ENCODE measurements at regions not wholly inside any gene's neighbourhood (a gene's known extent, or its start where the extent isn't known, plus 50 kb on each side); places are given as distances from the start of the nearest gene placed in this dataset.

GRCh38 chr6:33921745-33922144 lies 117.9 kb upstream of the MLN start:
- no peak for DNase-seq

- DNase-seq, result no peak
Observed at GRCh38 chr6:33918175-33918695, 114.4 kb upstream of the MLN start.

- peak; percentile 42 for DNase-seq
Observed at GRCh38 chr6:33915134-33915533, 111.3 kb upstream of the MLN start.

- DNase-seq, result peak; percentile 70
Observed at GRCh38 chr6:33914645-33915044, 110.8 kb upstream of the MLN start.

- no peak for DNase-seq
Observed at GRCh38 chr6:33912195-33912594, 108.4 kb upstream of the MLN start.

GRCh38 chr6:33911488-33911887 lies 107.7 kb upstream of the MLN start:
- no peak for DNase-seq

- no peak for DNase-seq
Observed at GRCh38 chr6:33910594-33910993, 106.8 kb upstream of the MLN start.

GRCh38 chr6:33909737-33910136 lies 105.9 kb upstream of the MLN start:
- DNase-seq, result no peak

- DNase-seq, result no peak
Observed at GRCh38 chr6:33908025-33908424, 104.2 kb upstream of the MLN start.

GRCh38 chr6:33907227-33907626 lies 103.4 kb upstream of the MLN start:
- peak; percentile 12 for DNase-seq

GRCh38 chr6:33906439-33906838 lies 102.6 kb upstream of the MLN start:
- DNase-seq, result no peak

- DNase-seq, result peak; percentile 65
Observed at GRCh38 chr6:33905071-33905609, 101.3 kb upstream of the MLN start.

GRCh38 chr6:33904747-33905065 lies 100.9 kb upstream of the MLN start:
- no peak for DNase-seq

- DNase-seq, result peak; percentile 77
Observed at GRCh38 chr6:33904050-33904746, 100.4 kb upstream of the MLN start.

GRCh38 chr6:33903579-33903978 lies 99.8 kb upstream of the MLN start:
- no peak for DNase-seq

GRCh38 chr6:33902457-33902853 lies 98.7 kb upstream of the MLN start:
- DNase-seq, result no peak

- DNase-seq, result no peak
Observed at GRCh38 chr6:33901822-33902456, 98.1 kb upstream of the MLN start.

- no peak for DNase-seq
Observed at GRCh38 chr6:33898771-33899170, 95.0 kb upstream of the MLN start.

GRCh38 chr6:33897189-33897780 lies 93.5 kb upstream of the MLN start:
- peak; percentile 18 for DNase-seq

GRCh38 chr6:33896391-33897188 lies 92.8 kb upstream of the MLN start:
- DNase-seq, result no peak

- no peak for DNase-seq
Observed at GRCh38 chr6:33895988-33896387, 92.2 kb upstream of the MLN start.

- no peak for DNase-seq
Observed at GRCh38 chr6:33895296-33895695, 91.5 kb upstream of the MLN start.

GRCh38 chr6:33894438-33894837 lies 90.6 kb upstream of the MLN start:
- DNase-seq, result no peak

All from CD4-positive, alpha-beta T cell treated with Interleukin-6 for 4 hours (primary cell).